Activated CD4-positive, alpha-beta T cell treated with anti-CD3 and anti-CD28 coated beads, Interleukin-2, amount 50 U/mL, for 48 hours (primary cell): ENCODE measurements at regions not wholly inside any gene's neighbourhood (a gene's known extent, or its start where the extent isn't known, plus 50 kb on each side); places are given as distances from the start of the nearest gene placed in this dataset.

ENCODE experiments used
- DNase-seq, 2 experiments: peaks; one replicate each; pipeline ENCODE4 v3.0.0-alpha.2; 2020

GRCh38 chr16:59440502-59440901 lies 706.4 kb upstream of the GOT2 start:
- no peak for DNase-seq

GRCh38 chr16:59432896-59433295 lies 698.8 kb upstream of the GOT2 start:
- DNase-seq = no peak

- DNase-seq = no peak
Observed at GRCh38 chr16:59432276-59432675, 698.2 kb upstream of the GOT2 start.

- no peak for DNase-seq
Observed at GRCh38 chr16:59424714-59425273, 690.7 kb upstream of the GOT2 start.

- DNase-seq = no peak
Observed at GRCh38 chr16:59411961-59412841, 678.1 kb upstream of the GOT2 start.

GRCh38 chr16:59410451-59410850 lies 676.3 kb upstream of the GOT2 start:
- DNase-seq = no peak

- DNase-seq = no peak
Observed at GRCh38 chr16:59405802-59406201, 671.7 kb upstream of the GOT2 start.

GRCh38 chr16:59404509-59404908 lies 670.4 kb upstream of the GOT2 start:
- DNase-seq = no peak

GRCh38 chr16:59400830-59401229 lies 666.7 kb upstream of the GOT2 start:
- DNase-seq = no peak

GRCh38 chr16:59397638-59398037 lies 663.5 kb upstream of the GOT2 start:
- no peak for DNase-seq

GRCh38 chr16:59394526-59394925 lies 660.4 kb upstream of the GOT2 start:
- DNase-seq = no peak

GRCh38 chr16:59392911-59393310 lies 658.8 kb upstream of the GOT2 start:
- no peak for DNase-seq

GRCh38 chr16:59391617-59392364 lies 657.7 kb upstream of the GOT2 start:
- no peak for DNase-seq

GRCh38 chr16:59385959-59386358 lies 651.8 kb upstream of the GOT2 start:
- no peak for DNase-seq

- DNase-seq = no peak
Observed at GRCh38 chr16:59385491-59385890, 651.4 kb upstream of the GOT2 start.

- no peak for DNase-seq
Observed at GRCh38 chr16:59373632-59374031, 639.5 kb upstream of the GOT2 start.

GRCh38 chr16:59370717-59371116 lies 636.6 kb upstream of the GOT2 start:
- DNase-seq = no peak

- no peak for DNase-seq
Observed at GRCh38 chr16:59369523-59369922, 635.4 kb upstream of the GOT2 start.

- no peak for DNase-seq
Observed at GRCh38 chr16:59368586-59368985, 634.5 kb upstream of the GOT2 start.

- no peak for DNase-seq
Observed at GRCh38 chr16:59356709-59357108, 622.6 kb upstream of the GOT2 start.

- no peak for DNase-seq
Observed at GRCh38 chr16:59356144-59356543, 622.0 kb upstream of the GOT2 start.

- no peak for DNase-seq
Observed at GRCh38 chr16:59355704-59356103, 621.6 kb upstream of the GOT2 start.

GRCh38 chr16:59351305-59351903 lies 617.3 kb upstream of the GOT2 start:
- no peak for DNase-seq

- DNase-seq = no peak
Observed at GRCh38 chr16:59350670-59351069, 616.6 kb upstream of the GOT2 start.
